ENCODE measurements at regions not wholly inside any gene's neighbourhood (a gene's known extent, or its start where the extent isn't known, plus 50 kb on each side); places are given as distances from the start of the nearest gene placed in this dataset.
"Not testable (repeated sequence)": the region's sequence is repeated elsewhere in the genome, so short reads cannot be mapped to it uniquely, and the experiment has no call there.

DNA sequence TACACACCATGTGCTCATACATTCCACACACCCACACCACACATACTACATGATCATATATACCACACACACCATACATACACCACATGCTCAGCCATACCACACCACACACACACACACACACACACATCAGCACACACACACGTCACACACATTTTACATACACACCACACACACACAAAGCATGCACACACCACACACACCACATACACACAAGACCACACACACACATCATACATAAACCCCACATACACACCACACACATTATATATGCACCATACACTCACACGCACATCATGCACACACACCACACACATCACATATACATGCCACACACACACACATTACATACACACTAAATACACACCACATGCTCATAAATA lies 124.5 kb upstream of the ERG start:
- Mint-ChIP-seq H3K27me3 (peaks cover 0 to under 1% of the 10 kb centered on the region in 2 donors), H3K36me3 (ENCODE audit: insufficient read depth) (no peaks in the 10 kb centered on the region), H3K4me3 (no peak overlapping the region), H3K27ac (no peak overlapping the region), H3K9me3 (no peaks in the 10 kb centered on the region), H3K4me1 (ENCODE audit: low read depth in 2 of 2) (no peaks in the 10 kb centered on the region)
- DNase-seq (no peak), ATAC-seq (replicated peaks) (no peak)

DNA sequence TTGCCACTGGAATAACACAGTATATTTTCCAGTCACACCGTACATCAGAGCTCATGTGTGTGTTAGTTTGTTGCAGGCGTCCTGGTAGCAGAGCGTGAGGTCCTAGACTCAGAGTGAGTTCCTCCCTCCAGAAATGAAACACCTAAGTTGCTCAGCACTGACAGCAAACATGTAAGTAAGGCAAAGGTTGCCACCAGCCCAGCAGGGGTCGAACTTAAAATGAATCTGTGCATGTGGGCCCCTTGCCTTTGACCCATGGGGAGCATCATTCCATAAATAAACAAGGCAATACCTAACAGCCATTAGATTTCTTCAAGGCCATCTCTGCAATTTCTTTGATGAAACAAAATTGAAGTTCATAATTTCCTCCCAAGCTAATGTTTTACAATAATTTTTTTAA lies 125.3 kb upstream of the ERG start:
- DNase-seq, result no peak
- Mint-ChIP-seq H3K4me3 (no peak overlapping the region), H3K27me3 (peaks cover 5 to 6% of the 10 kb centered on the region in 2 donors), H3K36me3 (ENCODE audit: insufficient read depth) (no peaks in the 10 kb centered on the region), H3K4me1 (ENCODE audit: low read depth in 2 of 2) (no peaks in the 10 kb centered on the region), H3K9me3 (peaks cover 0 to under 1% of the 10 kb centered on the region in 2 donors), H3K27ac (no peak overlapping the region)
- no peak for ATAC-seq (replicated peaks)

DNA sequence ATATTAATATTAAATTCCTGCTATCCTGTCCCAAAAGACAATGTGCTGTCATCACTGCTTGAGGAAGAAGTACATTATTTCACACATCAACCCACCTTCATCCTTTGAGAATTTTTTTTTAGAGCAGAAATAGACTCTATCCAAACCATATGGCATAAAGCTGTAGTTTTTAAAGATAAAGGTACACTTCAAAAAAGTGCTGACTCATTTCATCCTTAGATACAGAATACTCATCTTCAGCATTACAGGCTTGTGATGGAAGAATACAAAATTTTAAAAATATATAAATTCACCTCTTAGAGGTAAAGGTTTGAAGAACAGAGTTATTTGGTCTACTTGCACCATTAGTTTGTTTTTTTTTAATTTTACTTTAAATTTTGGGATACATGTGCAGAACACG lies 126.7 kb upstream of the ERG start:
- Mint-ChIP-seq H3K27me3 (peaks cover 9 to 10% of the 10 kb centered on the region in 2 donors), H3K4me1 (ENCODE audit: low read depth in 2 of 2) (no peaks in the 10 kb centered on the region), H3K9me3 (peaks cover 2 to 7% of the 10 kb centered on the region in 2 donors), H3K27ac (no peak overlapping the region), H3K4me3 (no peak overlapping the region), H3K36me3 (ENCODE audit: insufficient read depth) (no peaks in the 10 kb centered on the region)
- DNase-seq, result no peak
- no peak for ATAC-seq (replicated peaks)

DNA sequence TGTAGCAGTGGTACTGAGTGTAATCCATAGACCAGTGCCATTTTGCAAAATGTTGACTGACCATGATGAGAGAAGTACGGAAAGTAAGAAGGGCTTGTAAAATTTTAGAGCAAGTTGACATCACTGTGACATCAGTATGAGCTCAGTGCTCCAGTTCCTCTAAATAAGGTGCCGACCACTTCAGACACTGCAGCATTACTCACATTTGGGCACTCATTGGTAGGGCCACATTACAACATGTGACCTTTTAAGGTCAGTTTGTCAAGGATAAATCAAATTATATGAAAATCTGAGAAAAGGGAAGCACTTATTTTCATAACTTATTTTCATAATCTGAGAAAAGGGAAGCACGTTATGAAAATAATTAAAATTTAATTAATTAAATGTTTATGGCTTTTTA lies 128.0 kb upstream of the ERG start:
- peaks cover 2 to 7% of the 10 kb centered on the region in 2 donors for H3K9me3 Mint-ChIP-seq
- DNase-seq (no peak), ATAC-seq (replicated peaks) (no peak)
- H3K27ac Mint-ChIP-seq, result no peak overlapping the region
- peaks cover 10 to 13% of the 10 kb centered on the region in 2 donors for H3K27me3 Mint-ChIP-seq
- H3K4me3 Mint-ChIP-seq, result no peak overlapping the region
- H3K4me1 Mint-ChIP-seq (ENCODE audit: low read depth in 2 of 2), result no peaks in the 10 kb centered on the region
- no peaks in the 10 kb centered on the region for H3K36me3 Mint-ChIP-seq (ENCODE audit: insufficient read depth)

DNA sequence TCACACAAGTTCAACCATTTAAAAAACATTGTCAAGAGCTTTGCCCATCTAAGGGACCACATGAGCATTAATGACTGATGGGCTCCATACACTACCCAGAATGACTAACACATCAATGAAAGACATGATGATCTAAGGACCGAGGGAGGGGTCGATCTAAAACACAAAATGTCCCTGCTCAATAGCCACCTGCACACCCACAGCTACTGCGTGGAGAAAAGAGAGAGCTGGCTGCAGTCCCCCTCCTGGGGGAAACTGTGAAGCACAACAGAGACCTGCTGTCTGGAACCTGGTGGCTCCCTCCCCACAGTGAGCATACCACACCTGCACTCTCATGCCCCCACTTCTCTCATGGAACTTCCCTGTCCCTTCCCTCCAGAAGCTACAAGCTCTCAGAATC lies 130.1 kb upstream of the ERG start:
- DNase-seq (no peak), ATAC-seq (replicated peaks) (no peak)
- Mint-ChIP-seq H3K9me3 (peaks cover 2 to 7% of the 10 kb centered on the region in 2 donors), H3K4me3 (no peak overlapping the region), H3K27ac (no peak overlapping the region), H3K36me3 (ENCODE audit: insufficient read depth) (no peaks in the 10 kb centered on the region), H3K4me1 (ENCODE audit: low read depth in 2 of 2) (no peaks in the 10 kb centered on the region), H3K27me3 (peaks cover 16 to 26% of the 10 kb centered on the region in 2 donors)

DNA sequence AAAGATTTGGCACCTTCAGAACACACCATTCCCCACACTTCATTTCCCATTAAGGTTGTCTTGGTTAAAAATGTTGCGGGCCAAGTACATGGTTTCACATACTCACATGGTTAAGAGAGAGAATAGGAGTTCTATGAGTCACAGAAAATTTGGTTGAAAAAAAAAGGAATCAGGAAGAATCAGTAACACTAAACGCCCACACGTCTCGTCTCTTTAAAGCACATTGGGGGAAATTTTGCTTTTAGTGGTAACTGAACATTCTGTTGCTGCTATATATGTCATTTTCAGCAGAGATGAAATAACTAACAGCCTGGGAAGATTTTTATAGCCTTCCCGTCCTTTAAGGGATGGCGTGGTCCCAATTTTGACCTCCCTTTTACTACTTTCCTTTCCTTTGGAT lies 132.9 kb upstream of the ERG start:
- Mint-ChIP-seq H3K4me3 (no peak overlapping the region), H3K27me3 (peaks cover 19 to 29% of the 10 kb centered on the region in 2 donors), H3K27ac (no peak overlapping the region), H3K4me1 (ENCODE audit: low read depth in 2 of 2) (no peaks in the 10 kb centered on the region), H3K36me3 (ENCODE audit: insufficient read depth) (no peaks in the 10 kb centered on the region), H3K9me3 (peaks cover 2 to 7% of the 10 kb centered on the region in 2 donors)
- DNase-seq (no peak), ATAC-seq (replicated peaks) (no peak)

DNA sequence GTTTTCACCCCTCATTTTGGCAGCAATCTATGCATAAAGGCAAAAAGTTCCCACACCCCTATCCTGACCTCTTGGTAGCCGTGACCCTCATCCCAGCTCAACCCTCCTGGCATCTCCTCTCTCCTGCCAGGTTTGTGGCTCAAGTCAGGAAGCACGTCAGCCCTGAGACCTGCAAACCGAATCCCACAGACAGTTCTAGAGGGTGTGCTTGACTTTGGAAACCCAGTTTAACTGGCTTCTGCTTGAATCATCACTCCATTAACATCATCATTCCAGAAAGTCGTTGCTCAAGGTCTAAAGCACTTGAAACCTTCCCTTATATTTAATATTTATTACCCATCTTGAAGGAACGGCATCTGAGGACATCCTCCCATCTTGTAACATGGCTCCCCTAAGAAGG lies 133.4 kb upstream of the ERG start:
- no peak overlapping the region for H3K4me3 Mint-ChIP-seq
- H3K27ac Mint-ChIP-seq, result no peak overlapping the region
- no peak for ATAC-seq (replicated peaks)
- no peak for DNase-seq
- no peaks in the 10 kb centered on the region for H3K36me3 Mint-ChIP-seq (ENCODE audit: insufficient read depth)
- no peaks in the 10 kb centered on the region for H3K4me1 Mint-ChIP-seq (ENCODE audit: low read depth in 2 of 2)
- H3K27me3 Mint-ChIP-seq, result peaks cover 24 to 33% of the 10 kb centered on the region in 2 donors
- peaks cover 2 to 7% of the 10 kb centered on the region in 2 donors for H3K9me3 Mint-ChIP-seq

DNA sequence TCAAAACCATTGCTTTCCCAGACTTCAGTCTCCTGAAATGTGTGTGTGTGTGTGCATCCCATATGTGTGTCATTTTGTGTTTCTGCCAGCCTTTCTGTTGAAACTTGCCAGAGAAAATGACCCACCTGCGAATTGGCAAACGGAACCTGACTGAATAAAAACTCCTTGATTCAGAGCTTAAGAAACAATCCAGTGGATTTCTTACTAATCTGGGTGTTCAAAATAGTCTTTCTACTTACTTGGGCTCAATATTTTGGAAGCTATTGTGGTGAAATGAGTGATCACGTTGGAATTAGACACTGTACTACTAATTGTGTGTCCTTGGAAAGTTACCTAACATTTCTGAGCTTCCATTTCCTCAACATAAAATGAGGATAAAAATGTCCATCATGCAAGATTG lies 138.9 kb upstream of the ERG start:
- peaks cover 2 to 6% of the 10 kb centered on the region in 2 donors for H3K4me1 Mint-ChIP-seq (ENCODE audit: low read depth in 2 of 2)
- H3K36me3 Mint-ChIP-seq (ENCODE audit: insufficient read depth), result no peaks in the 10 kb centered on the region
- peaks cover 0 to 3% of the 10 kb centered on the region in 2 donors for H3K9me3 Mint-ChIP-seq
- H3K4me3 Mint-ChIP-seq, result no peak overlapping the region
- H3K27ac Mint-ChIP-seq, result no peak overlapping the region
- ATAC-seq (replicated peaks), result no peak
- H3K27me3 Mint-ChIP-seq, result peaks cover 27 to 43% of the 10 kb centered on the region in 2 donors
- no peak for DNase-seq

DNA sequence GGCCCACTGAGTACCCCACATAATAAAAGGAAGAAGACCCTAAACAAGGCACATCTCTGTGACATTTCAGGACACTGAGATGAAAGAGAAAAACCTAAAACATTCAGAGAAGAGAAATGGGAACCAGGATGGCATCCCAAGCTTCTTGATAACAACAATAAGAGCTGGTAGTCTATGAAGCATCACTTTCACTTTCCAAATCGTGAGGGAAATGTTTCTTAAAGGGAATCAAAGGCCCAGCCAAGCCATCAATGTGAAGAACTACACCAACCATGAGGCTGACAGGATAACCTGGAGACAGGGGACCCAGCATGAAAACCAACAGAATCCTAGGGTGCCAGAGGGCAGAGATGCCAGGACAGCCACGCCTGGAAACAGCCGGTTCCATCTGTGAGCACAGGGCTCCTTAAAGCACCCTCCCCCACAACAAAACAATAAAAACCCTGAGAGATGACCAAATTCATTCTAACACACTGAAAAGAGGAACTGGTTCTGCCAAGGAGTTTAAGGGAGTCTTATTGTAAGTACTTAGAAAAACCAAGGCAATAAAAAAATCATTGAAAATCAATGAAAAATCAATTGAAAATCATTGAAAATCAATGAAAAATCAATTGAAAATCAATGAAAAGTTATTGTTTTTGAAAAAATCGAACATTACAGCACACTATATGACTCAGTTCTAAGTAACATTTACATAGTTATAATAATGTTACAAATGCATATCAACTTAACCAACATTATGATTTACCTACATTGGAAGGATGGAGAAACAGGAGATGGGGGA lies 141.5 kb upstream of the ERG start:
- H3K27ac Mint-ChIP-seq, result no peak overlapping the region
- peaks cover 2 to 6% of the 10 kb centered on the region in 2 donors for H3K4me1 Mint-ChIP-seq (ENCODE audit: low read depth in 2 of 2)
- DNase-seq (no peak), ATAC-seq (replicated peaks) (no peak)
- H3K4me3 Mint-ChIP-seq, result no peak overlapping the region
- peaks cover 0 to 3% of the 10 kb centered on the region in 2 donors for H3K9me3 Mint-ChIP-seq
- no peaks in the 10 kb centered on the region for H3K36me3 Mint-ChIP-seq (ENCODE audit: insufficient read depth)
- peaks cover 27 to 34% of the 10 kb centered on the region in 2 donors for H3K27me3 Mint-ChIP-seq

DNA sequence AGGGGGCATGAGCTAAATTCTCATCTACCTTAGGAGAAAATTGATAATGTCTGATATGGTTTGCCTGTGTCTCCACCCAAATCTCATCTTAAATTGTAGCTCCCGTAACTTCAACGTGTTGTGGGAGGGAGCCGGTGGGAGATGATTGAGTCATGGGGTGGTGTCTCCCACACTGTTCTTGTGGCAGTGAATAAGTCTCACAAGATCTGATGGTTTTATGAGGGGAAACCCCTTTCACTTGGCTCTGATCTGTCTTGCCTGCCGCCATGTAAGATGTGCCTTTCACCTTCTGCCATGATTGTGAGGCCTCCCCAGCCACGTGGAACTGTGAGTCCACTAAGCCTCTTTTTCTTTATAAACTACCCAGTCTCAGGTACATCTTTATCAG lies 142.1 kb upstream of the ERG start:
- H3K4me3 Mint-ChIP-seq; H3K4me1 Mint-ChIP-seq (ENCODE audit: low read depth in 2 of 2): not testable (repeated sequence)
- peaks cover 29 to 38% of the 10 kb centered on the region in 2 donors for H3K27me3 Mint-ChIP-seq

DNA sequence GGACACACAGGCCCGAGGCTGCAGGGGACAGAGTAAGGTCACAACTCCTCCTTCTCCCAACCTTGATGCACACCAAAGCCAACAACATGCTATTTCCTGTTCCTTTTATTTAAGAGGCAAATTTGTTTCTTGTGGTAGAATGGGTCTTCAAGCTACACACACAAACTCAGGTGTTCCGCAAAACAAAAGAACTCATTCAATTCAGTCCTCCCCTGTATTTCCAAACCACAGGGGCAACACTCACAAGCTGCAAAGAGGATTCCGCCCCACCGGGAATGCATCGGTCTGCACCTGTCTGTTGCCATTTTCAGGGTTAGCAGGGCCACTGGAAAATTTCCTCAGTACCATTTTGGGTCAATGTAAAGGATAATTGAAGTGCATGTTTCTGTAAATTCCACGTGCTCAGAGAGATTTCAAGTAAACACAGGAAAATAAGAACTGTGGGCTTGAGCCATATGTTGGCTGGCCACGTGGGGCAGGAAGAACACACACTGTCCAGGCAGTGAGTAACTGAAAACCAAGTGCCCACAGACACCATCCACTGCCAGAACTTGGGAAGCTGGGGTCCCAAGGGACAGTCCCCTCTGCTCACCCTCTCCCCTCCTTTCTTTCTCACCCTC lies 145.2 kb upstream of the ERG start:
- H3K27me3 Mint-ChIP-seq, result peaks cover 32 to 45% of the 10 kb centered on the region in 2 donors
- no peak for ATAC-seq (replicated peaks)
- H3K36me3 Mint-ChIP-seq (ENCODE audit: insufficient read depth), result no peaks in the 10 kb centered on the region
- peaks cover 2 to 6% of the 10 kb centered on the region in 2 donors for H3K4me1 Mint-ChIP-seq (ENCODE audit: low read depth in 2 of 2)
- H3K9me3 Mint-ChIP-seq, result peaks cover 0 to 3% of the 10 kb centered on the region in 2 donors
- DNase-seq, result no peak
- H3K27ac Mint-ChIP-seq, result no peak overlapping the region
- no peak overlapping the region for H3K4me3 Mint-ChIP-seq

More for the DNA sequence above, 142.1 kb upstream of the ERG start:
- not testable (repeated sequence) for ATAC-seq (replicated peaks); DNase-seq; H3K36me3 Mint-ChIP-seq (ENCODE audit: insufficient read depth); H3K27ac Mint-ChIP-seq; H3K9me3 Mint-ChIP-seq

DNA sequence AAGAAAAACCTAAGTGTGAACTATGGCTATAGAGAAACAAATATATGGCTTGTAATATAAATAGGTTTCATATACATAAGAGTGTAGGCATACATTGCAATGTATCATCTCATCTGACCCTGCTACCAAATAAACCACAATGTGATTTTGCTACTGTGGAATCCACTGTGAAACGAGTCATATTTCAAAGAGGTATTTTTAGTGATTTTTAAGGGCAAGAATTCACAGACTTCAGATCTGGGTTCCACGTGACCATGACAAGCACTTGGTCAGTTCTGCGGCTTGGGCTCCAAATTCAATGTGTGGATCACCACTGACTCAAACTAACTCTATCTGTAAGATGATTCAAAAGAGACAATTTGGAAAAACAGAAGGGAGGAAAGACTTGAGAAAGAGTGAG lies 147.0 kb upstream of the ERG start:
- DNase-seq (no peak), ATAC-seq (replicated peaks) (no peak)
- Mint-ChIP-seq H3K4me3 (no peak overlapping the region), H3K27me3 (peaks cover 30 to 43% of the 10 kb centered on the region in 2 donors), H3K27ac (no peak overlapping the region), H3K4me1 (ENCODE audit: low read depth in 2 of 2) (no peaks in the 10 kb centered on the region), H3K36me3 (ENCODE audit: insufficient read depth) (no peaks in the 10 kb centered on the region), H3K9me3 (peaks cover 0 to 3% of the 10 kb centered on the region in 2 donors)

DNA sequence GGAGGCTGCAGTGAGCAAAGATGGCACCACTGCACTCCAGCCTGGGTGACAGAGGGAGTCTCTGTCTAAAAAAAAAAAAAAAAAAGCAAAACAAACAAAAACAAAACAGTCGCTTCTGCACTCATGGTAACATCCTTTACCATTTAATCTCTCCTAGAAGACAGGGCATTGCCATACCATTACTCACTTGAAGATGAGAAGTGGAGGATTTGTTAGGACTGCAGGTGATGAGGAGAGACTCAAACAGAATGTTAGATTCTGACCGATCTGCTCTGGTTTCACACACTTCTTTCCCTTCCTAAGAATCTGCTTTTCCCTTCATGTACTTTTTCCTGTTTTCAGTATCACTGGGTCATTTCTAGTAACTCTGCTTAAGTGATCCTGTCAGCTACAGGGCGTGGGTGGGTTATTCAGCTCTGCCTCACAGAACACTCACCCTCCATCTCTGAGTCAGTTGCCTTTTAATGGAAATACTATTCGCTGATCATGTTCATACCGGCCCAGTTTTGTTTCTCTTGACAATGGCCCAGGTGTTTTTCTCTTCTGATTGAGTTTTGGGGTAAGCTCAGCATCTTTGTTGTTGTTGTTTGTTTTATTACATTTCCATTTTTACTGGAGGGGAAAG lies 148.0 kb upstream of the ERG start:
- no peaks in the 10 kb centered on the region for H3K36me3 Mint-ChIP-seq (ENCODE audit: insufficient read depth)
- H3K9me3 Mint-ChIP-seq, result no peaks in the 10 kb centered on the region
- no peak overlapping the region for H3K4me3 Mint-ChIP-seq
- peaks cover 24 to 36% of the 10 kb centered on the region in 2 donors for H3K27me3 Mint-ChIP-seq
- DNase-seq (no peak), ATAC-seq (replicated peaks) (no peak)
- H3K27ac Mint-ChIP-seq, result no peak overlapping the region
- no peaks in the 10 kb centered on the region for H3K4me1 Mint-ChIP-seq (ENCODE audit: low read depth in 2 of 2)

DNA sequence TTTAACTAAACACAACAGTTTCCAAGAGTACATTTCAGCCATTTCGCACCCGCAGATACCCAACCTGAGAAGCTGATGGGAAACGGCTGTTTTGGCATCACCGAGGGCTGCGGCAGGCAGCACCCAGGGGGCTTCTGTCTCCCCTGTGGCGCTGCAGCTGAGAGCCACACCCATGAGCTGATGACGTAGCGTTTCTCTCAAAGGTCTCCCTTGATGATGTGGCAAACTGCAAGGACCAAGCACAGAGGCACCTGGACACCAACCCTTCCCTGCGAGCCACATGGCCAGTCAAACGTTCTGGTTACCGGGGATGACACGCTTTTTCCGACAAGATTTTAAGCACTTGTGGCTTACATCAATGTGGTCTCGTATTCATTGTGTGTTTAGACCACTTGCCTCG lies 150.8 kb upstream of the ERG start:
- no peak for DNase-seq
- H3K36me3 Mint-ChIP-seq (ENCODE audit: insufficient read depth), result no peaks in the 10 kb centered on the region
- ATAC-seq (replicated peaks), result no peak
- H3K9me3 Mint-ChIP-seq, result no peaks in the 10 kb centered on the region
- no peak overlapping the region for H3K27ac Mint-ChIP-seq
- H3K4me1 Mint-ChIP-seq (ENCODE audit: low read depth in 2 of 2), result no peaks in the 10 kb centered on the region
- H3K4me3 Mint-ChIP-seq, result no peak overlapping the region
- H3K27me3 Mint-ChIP-seq, result peaks cover 39 to 53% of the 10 kb centered on the region in 2 donors

All from effector memory CD8-positive, alpha-beta T cell (primary cell).